Islet of Langerhans (tissue), 1 donor: ENCODE measurements at regions not wholly inside any gene's neighbourhood (a gene's known extent, or its start where the extent isn't known, plus 50 kb on each side); places are given as distances from the start of the nearest gene placed in this dataset.

Source experiments
- FAIRE-seq: peaks from one replicate; lab custom pipeline; 2011; peaks lifted over from hg19 to GRCh38; lab: Jason Lieb, UNC

DNA sequence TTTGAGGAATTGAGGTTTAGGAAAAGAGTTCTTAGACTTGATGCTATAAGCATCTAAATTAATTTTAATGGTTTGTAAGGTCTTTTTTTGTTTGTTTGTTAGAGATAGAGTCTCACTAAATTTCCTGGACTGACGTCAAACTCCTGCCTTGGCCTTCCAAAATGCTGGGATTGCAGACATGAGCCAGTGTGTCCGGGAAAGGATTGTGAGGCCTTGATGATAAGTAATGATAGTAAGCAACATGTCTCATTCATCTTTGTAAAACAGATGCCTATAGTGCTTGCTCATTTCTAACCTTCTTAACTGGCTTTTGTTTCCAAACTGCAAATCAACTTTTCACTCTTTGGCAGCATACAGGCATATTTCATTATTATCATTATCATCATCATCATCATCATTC is 176.0 kb upstream of the KCND2 start:
- FAIRE-seq, result no peak

GRCh38 chr7:120097774-120098173 is 175.2 kb upstream of the KCND2 start:
- no peak for FAIRE-seq

DNA sequence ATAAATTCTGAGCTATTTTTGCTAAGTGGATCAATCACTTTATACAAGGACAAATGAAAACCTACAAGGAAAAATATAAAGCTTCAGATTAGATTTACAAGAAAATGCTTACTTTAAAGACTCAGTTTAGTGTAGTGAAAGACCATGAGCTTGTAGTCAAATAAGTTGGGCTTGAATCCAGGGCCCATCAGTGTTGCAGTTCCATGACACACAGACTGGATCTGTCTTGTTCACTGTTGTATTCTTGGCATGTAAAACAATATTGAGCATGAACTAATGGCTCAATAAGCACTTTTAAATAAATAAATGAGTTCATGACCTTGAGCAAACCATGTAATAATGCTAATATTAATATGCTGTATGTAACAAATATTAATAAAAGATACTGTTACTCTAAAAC is 164.6 kb upstream of the KCND2 start:
- FAIRE-seq, result no peak

GRCh38 chr7:120110169-120110568 is 162.8 kb upstream of the KCND2 start:
- no peak for FAIRE-seq

DNA sequence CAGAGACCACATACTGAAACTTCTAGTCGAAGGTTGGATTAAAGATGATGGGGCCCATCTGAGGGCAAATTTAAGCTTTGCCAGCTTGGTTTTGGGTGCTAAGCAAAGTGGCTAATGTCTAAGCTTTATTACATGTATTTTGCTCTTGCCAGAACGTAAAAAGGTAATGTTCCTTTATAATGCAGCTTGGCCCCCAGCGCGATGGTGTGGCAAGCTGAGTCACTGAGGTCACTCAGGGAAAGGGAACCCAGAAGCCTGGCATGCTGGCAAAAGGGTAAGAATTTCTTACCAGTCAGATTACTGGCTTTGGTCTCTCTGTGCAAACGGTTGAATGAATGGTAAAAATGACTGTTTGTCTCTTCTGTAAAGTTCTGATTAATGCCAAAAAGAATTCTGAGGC is 158.3 kb upstream of the KCND2 start:
- FAIRE-seq, result no peak

- FAIRE-seq, result no peak
These were observed 149.4 kb upstream of the KCND2 start for GRCh38 chr7:120123528-120123927.

DNA sequence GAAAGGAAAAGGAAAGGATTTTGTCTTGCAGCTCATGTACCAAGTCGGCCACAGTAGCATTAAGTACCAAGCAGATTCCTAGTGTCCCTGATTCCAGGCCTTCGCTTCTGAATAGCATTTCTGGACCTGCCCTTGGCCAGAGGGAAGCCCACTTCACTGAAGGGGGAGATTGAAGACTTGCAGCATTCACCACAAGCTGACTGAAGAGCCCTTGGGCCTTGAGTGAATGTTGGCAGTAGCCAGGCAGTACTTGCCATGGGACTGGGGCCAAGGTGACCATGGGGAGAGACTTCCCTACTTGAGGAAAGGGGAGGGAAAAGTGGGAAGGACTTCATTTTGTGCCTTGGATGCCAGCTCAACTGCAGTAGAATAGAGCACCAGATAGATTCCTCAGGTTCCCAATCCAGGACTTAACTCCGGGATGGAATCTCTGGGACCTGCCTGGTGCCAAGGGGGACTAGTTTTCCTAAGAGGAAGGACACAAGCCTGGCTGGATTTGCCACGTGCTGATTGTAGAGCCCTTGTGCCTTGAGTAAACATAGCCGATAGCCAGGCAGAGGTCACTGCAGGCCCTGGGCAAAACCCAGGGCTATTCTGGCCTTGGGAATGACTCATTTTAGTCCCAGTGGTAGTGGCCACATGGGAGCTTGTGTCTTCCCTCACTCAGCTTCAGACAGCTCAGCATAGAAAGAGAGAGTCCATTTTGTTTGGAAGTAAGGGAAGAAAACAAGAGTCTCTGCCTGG is 141.7 kb upstream of the KCND2 start:
- no peak for FAIRE-seq

- FAIRE-seq, result no peak
These were observed 134.5 kb upstream of the KCND2 start for GRCh38 chr7:120138497-120138896.

GRCh38 chr7:120156476-120156875 is 116.5 kb upstream of the KCND2 start:
- no peak for FAIRE-seq

DNA sequence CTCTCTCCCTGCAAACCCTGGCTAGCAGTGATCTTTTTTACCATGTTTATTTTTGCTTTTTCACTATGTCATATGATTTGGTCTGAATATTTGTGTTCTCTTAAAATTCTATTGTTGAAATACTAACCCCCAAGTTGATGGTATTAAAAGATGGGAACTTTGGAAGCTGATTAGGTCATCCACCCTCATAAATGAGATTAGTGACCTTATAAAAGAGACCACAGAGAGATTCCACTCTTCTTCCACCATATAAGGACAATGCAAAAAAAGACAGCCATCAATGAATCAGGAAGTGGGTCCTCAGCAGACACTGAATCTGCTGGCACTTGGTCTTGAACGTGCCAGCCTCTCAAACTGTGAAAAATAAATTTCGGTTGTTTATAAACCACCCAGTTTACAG is 112.8 kb upstream of the KCND2 start:
- FAIRE-seq, result no peak

GRCh38 chr7:120163449-120163848 is 109.5 kb upstream of the KCND2 start:
- no peak for FAIRE-seq

DNA sequence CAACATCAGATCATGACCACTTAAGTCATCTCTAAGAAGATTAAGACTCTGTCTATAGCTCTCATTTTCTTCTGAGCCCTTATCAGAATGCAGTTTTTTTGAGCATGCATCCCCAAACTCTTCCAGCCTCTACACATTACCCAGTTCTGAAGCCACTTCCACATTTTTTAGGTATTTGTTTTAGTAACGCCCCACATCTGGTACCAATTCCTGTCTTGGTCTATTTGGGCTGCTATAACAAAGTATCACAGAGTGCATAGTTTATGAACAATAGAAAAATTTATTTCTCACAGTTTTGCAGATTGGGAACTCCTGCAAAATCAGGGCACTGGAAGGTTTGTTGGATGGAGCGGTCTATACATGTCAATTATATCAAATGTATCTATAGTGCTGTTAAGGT is 107.7 kb upstream of the KCND2 start:
- no peak for FAIRE-seq

- no peak for FAIRE-seq
These were observed 104.9 kb upstream of the KCND2 start for GRCh38 chr7:120168066-120168465.

DNA sequence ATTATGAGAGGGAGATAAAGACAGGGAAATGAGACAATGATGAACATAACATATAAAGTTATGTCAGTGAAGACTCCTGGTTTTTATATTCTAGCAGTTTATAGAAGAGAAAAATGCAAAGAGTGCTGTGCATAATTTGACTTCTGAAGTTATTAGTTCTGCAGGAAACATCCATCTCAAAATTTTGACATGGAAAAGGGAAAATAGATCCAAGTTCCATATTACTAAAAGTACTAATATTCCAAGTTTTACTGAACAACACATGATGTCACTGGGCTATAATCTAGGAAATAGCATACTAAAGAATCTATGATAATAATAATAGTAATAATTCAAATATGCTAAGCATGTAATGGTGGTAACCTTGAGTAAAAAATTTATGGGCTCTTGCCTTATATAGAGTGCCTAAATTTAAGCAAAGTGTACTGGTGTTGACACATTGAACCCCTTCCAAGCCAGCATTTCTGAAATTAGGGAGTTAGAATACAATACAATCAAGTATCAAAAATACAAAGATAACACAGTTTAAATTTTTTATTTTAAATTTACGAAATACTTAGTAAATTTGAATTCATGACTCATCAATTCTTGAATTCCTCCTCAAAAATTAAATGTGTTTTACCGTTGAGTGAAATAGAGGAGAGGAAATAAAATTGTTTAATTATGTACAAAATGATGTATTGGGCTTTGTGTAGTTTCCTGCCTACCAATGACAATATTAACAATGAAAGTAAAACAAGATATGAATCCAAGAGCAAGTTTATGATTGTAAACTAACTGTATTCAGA is 102.8 kb upstream of the KCND2 start:
- FAIRE-seq, result no peak

DNA sequence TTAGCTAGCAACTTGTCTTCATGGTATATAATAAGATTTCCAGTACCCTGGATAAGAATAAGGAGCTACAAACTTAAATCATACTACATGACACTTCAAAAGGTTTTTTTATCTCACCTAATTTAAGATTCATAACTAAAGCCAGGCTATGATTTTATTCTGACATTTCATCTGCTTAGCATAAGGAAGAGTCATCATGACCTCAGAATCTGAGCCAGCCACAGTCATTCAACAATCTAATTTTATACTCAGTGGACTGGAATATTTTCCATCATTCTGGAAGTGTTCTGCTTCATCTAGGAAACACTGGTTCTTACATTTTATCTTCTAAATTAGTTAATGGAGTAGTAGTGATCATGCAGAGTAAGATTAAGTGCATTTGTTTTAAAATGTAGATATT is 102.1 kb upstream of the KCND2 start:
- FAIRE-seq, result no peak

DNA sequence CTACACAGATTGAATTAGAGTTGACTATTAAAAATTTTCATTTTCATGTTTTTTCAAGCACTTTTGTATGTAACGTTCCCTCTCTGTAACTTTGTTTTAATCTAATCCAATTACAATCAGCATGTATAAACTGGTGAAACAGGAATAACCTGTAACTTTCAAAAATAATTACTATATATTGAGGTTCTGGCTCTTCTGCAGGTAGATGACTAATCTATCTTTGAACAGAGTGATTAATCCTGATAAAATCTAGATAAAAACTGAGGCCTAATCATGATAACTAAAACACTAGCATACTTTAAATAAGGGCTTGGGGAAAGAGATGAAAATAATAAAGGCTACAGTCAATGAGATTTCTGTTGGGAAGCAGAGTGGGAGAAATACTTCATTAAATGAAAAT is 101.6 kb upstream of the KCND2 start:
- FAIRE-seq, result no peak

DNA sequence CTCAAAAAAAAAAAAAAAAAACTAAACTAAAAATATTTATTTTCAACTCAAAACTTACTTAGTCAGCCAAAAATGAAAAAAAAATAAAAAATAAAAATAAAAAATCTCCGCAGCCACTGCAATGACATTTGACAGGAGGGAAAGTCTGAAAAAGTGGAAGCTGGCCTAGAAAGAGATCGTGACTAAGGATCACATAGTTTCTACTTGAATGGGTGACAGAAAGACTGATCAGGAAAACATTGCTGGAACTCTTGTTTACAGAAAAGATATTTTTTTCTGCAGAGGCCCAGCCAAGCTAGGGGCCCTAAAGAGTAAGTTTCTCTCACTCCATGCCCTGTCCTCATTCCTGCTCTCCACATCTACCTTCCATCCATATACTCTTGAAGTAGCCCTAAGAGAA is 92.8 kb upstream of the KCND2 start:
- FAIRE-seq, result no peak

DNA sequence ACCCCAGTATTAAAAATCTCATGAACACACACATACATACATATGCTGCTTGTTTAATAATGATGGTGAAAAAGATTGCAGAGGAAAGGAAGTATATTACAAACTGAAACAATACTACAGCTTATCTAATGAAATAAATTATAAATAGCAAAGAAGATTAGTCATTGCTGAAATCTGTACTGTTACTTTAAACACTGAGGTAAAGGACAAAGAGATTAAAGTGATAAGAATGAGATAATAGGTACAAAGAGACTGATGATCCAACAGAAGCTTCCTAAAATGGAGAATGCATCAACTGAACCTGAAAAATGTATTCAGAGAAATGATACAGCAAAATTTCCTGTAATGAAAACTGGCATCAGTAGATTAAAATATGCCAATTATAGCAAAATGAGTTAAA is 91.5 kb upstream of the KCND2 start:
- FAIRE-seq, result no peak

DNA sequence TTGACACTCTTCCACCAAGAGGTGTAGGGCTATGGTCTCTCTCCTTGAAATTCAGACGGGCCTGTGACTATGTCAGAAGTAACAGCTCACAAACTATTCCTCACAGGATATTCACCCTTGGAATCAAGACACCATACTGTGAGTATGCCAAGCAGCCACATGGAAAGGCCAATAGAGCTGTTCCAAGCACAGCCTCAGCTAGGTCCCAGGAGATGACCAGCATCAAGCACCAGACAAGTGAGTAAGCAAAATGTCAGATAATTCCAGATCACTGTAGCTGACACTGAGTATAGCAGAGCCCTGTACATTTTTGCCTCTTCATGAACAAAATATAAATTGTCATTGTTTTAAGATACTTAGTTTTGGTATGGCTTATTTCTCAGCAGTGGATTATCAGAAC is 88.1 kb upstream of the KCND2 start:
- no peak for FAIRE-seq

- FAIRE-seq, result no peak
These were observed 86.9 kb upstream of the KCND2 start for GRCh38 chr7:120185940-120186682.

- FAIRE-seq, result no peak
These were observed 86.3 kb upstream of the KCND2 start for GRCh38 chr7:120186688-120187087.

DNA sequence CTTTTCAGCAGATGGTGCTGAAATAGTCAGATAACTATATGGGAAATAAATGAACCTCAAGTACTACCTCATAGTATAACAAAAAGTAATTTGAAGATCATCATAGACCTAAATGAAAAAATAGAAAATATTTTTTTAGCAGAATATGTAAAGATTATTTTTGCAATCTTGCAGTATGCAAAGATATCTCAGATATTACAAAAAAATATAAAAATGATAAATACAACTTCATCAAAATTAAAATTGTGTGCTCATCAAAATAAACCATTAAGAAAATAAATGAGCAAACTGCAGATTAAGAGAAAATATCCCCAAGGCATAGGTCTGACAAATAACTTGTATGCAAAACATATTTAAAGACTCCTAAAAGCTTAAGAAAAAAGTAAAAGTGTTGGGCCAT is 83.4 kb upstream of the KCND2 start:
- no peak for FAIRE-seq

GRCh38 chr7:120190109-120190508 is 82.9 kb upstream of the KCND2 start:
- no peak for FAIRE-seq
